Smooth muscle cell (in vitro differentiated cells): ENCODE measurements at regions not wholly inside any gene's neighbourhood (a gene's known extent, or its start where the extent isn't known, plus 50 kb on each side); places are given as distances from the start of the nearest gene placed in this dataset.

ENCODE experiments used
- DNase-seq: peaks from one replicate; lab custom pipeline; 2025; ENCODE audit not compliant: unreplicated experiment; lab: John Stamatoyannopoulos, UW
- H2AFZ ChIP-seq: fragments of 200-600 bp; sonication (generic); 2 replicates; pipeline ENCODE4 v1.6.0; 2016; ENCODE audit warnings: antibody characterized with exemption, low read depth, mild to moderate bottlenecking
- H3F3A ChIP-seq: fragments of 200-600 bp; sonication (generic); 2 replicates; pipeline ENCODE4 v1.6.0; 2017; ENCODE audit warnings: antibody characterized with exemption, low read depth
- H3K27ac ChIP-seq: fragments of 200-600 bp; sonication (generic); 2 replicates; pipeline ENCODE4 v1.5.1; 2016; ENCODE audit warnings: low read depth, mild to moderate bottlenecking
- H3K27me3 ChIP-seq: fragments of 200-600 bp; sonication (generic); 2 replicates; pipeline ENCODE4 v1.6.1; 2016; ENCODE audit warnings: low read depth, mild to moderate bottlenecking
- H3K36me3 ChIP-seq: fragments of 200-600 bp; sonication (generic); 2 replicates; pipeline ENCODE4 v1.5.1; 2016; ENCODE audit warnings: low read depth
- H3K4me1 ChIP-seq: fragments of 200-600 bp; sonication (generic); 2 replicates; pipeline ENCODE4 v1.5.1; 2016; ENCODE audit warnings: low read depth
- H3K4me2 ChIP-seq: fragments of 200-600 bp; sonication (generic); 2 replicates; pipeline ENCODE4 v1.6.0; 2016; ENCODE audit warnings: mild to moderate bottlenecking
- H3K4me3 ChIP-seq: fragments of 200-600 bp; sonication (generic); 2 replicates; pipeline ENCODE4 v1.5.1; 2016; ENCODE audit warnings: mild to moderate bottlenecking
- H3K79me2 ChIP-seq: fragments of 200-600 bp; sonication (generic); 2 replicates; pipeline ENCODE4 v1.6.0; 2016; ENCODE audit warnings: low read depth, mild to moderate bottlenecking
- H3K9ac ChIP-seq: fragments of 200-600 bp; sonication (generic); 2 replicates; pipeline ENCODE4 v1.6.0; 2016; ENCODE audit warnings: low read depth
- H3K9me3 ChIP-seq: fragments of 200-600 bp; sonication (generic); replicated peaks from 2 replicates; pipeline ENCODE4 v1.5.1; 2016; ENCODE audit warnings: low read depth
- H4K20me1 ChIP-seq: fragments of 200-600 bp; sonication (generic); 2 replicates; pipeline ENCODE4 v1.6.0; 2016; ENCODE audit warnings: low read depth
- WGBS: methylation state at CpG from one replicate; pipeline ENCODE4 v1.1.7; 2016; ENCODE audit warnings: low lambda C conversion rate; 5-methylcytosine and 5-hydroxymethylcytosine counted together
- TF ChIP-seq, protein P1 (sequence below): fragments of 200-600 bp; sonication (generic); IDR thresholded peaks from 2 replicates; pipeline ENCODE4 v1.5.1; 2017; ENCODE audit warnings: borderline replicate concordance, mild to moderate bottlenecking, antibody characterized with exemption; ENCODE audit not compliant: insufficient read depth, poor library complexity, severe bottlenecking

GRCh38 chr10:117746541-117747448 lies 204.2 kb downstream of the EMX2 start:
- H3K27me3 ChIP-seq, result peaks cover 9% of the 10 kb centered on the region
- H3K9me3 ChIP-seq, result no peaks in the 10 kb centered on the region
- 89% methylated on average over 9 of the region's 9 CpGs for WGBS
- TF ChIP-seq, protein P1, sequence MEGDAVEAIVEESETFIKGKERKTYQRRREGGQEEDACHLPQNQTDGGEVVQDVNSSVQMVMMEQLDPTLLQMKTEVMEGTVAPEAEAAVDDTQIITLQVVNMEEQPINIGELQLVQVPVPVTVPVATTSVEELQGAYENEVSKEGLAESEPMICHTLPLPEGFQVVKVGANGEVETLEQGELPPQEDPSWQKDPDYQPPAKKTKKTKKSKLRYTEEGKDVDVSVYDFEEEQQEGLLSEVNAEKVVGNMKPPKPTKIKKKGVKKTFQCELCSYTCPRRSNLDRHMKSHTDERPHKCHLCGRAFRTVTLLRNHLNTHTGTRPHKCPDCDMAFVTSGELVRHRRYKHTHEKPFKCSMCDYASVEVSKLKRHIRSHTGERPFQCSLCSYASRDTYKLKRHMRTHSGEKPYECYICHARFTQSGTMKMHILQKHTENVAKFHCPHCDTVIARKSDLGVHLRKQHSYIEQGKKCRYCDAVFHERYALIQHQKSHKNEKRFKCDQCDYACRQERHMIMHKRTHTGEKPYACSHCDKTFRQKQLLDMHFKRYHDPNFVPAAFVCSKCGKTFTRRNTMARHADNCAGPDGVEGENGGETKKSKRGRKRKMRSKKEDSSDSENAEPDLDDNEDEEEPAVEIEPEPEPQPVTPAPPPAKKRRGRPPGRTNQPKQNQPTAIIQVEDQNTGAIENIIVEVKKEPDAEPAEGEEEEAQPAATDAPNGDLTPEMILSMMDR, result no peak
- H3K79me2 ChIP-seq, result no peaks in the 10 kb centered on the region
- no peak overlapping the region for H3K9ac ChIP-seq
- H4K20me1 ChIP-seq, result no peaks in the 10 kb centered on the region
- no peak overlapping the region for H3K27ac ChIP-seq
- no peak overlapping the region for H3K4me3 ChIP-seq
- H2AFZ ChIP-seq, result no peak overlapping the region
- no peaks in the 10 kb centered on the region for H3F3A ChIP-seq
- no peaks in the 10 kb centered on the region for H3K4me1 ChIP-seq
- H3K36me3 ChIP-seq, result no peaks in the 10 kb centered on the region
- H3K4me2 ChIP-seq, result no peak overlapping the region
- no peak for DNase-seq

GRCh38 chr10:117747636-117748035 lies 205.1 kb downstream of the EMX2 start:
- DNase-seq, result no peak
- TF ChIP-seq, protein P1, result no peak
- H3F3A ChIP-seq, result no peaks in the 10 kb centered on the region
- no peak overlapping the region for H3K4me2 ChIP-seq
- H3K36me3 ChIP-seq, result no peaks in the 10 kb centered on the region
- no peak overlapping the region for H3K4me3 ChIP-seq
- H2AFZ ChIP-seq, result no peak overlapping the region
- no peaks in the 10 kb centered on the region for H3K9me3 ChIP-seq
- 92% methylated on average over 12 of the region's 12 CpGs for WGBS
- H3K4me1 ChIP-seq, result no peaks in the 10 kb centered on the region
- peaks cover 2% of the 10 kb centered on the region for H3K27me3 ChIP-seq
- no peak overlapping the region for H3K9ac ChIP-seq
- H4K20me1 ChIP-seq, result no peaks in the 10 kb centered on the region
- H3K79me2 ChIP-seq, result no peaks in the 10 kb centered on the region
- H3K27ac ChIP-seq, result no peak overlapping the region

- H3K36me3 ChIP-seq, result no peaks in the 10 kb centered on the region
- H3K9me3 ChIP-seq, result no peaks in the 10 kb centered on the region
- WGBS, result 91% methylated on average over 12 of the region's 12 CpGs
- no peaks in the 10 kb centered on the region for H3K4me1 ChIP-seq
- no peak overlapping the region for H3K4me2 ChIP-seq
- H2AFZ ChIP-seq, result no peak overlapping the region
- no peaks in the 10 kb centered on the region for H3K79me2 ChIP-seq
- H3K9ac ChIP-seq, result no peak overlapping the region
- H3K27me3 ChIP-seq, result no peaks in the 10 kb centered on the region
- no peaks in the 10 kb centered on the region for H3F3A ChIP-seq
- DNase-seq, result no peak
- no peak overlapping the region for H3K4me3 ChIP-seq
- TF ChIP-seq, protein P1, result no peak
- no peaks in the 10 kb centered on the region for H4K20me1 ChIP-seq
- H3K27ac ChIP-seq, result no peak overlapping the region
Observed at GRCh38 chr10:117748058-117748457, 205.5 kb downstream of the EMX2 start.

- Histone ChIP-seq H3K9ac (no peak overlapping the region), H3K9me3 (no peaks in the 10 kb centered on the region), H3K36me3 (no peaks in the 10 kb centered on the region), H3F3A (no peaks in the 10 kb centered on the region), H3K27ac (no peak overlapping the region), H3K4me1 (peaks cover 4% of the 10 kb centered on the region), H3K4me3 (no peak overlapping the region), H2AFZ (no peak overlapping the region), H3K79me2 (no peaks in the 10 kb centered on the region), H3K4me2 (no peak overlapping the region), H4K20me1 (no peaks in the 10 kb centered on the region), H3K27me3 (peaks cover 5% of the 10 kb centered on the region)
- WGBS, result 92% methylated on average over 4 of the region's 4 CpGs
- TF ChIP-seq, protein P1, result no peak
- DNase-seq, result no peak
Observed at GRCh38 chr10:117750616-117751015, 208.1 kb downstream of the EMX2 start.
